GM12878 (cell line): ENCODE measurements at regions not wholly inside any gene's neighbourhood (a gene's known extent, or its start where the extent isn't known, plus 50 kb on each side); places are given as distances from the start of the nearest gene placed in this dataset.

ENCODE experiments used
- ATAC-seq: fragments of 200-7000 bp; cut with Tn5 transposase; 3 replicates; pipeline ENCODE4 v1.9.1; 2020; ENCODE audit warnings: mild to moderate bottlenecking, moderate library complexity
- BruUV-seq: library from RNA; stranded (reverse); fragments of 400-500 nt; replicated peaks from 2 replicates; lab custom pipeline; 2021; lab: Mats Ljungman, UMichigan
- CTCF ChIA-PET: fragments of 300-600 bp; sonication (Branson Sonifier 250); formaldehyde crosslinking; extraction: SDS; loops from one replicate; lab custom pipeline; 2021; ENCODE audit warnings: inconsistent platforms; lab: Yijun Ruan, JAX
- POLR2A ChIA-PET: fragments of 350-600 bp; formaldehyde crosslinking; extraction: SDS; loops from one replicate; lab custom pipeline; 2021; ENCODE audit warnings: inconsistent platforms; lab: Charles Lee
- RAD21 ChIA-PET: fragments of 300-600 bp; sonication (Branson Sonifier 250); formaldehyde crosslinking; loops from one replicate; lab custom pipeline; 2023; ENCODE audit warnings: antibody characterized with exemption; ENCODE audit not compliant: unreplicated experiment; lab: Charles Lee
- SMC1A ChIA-PET: fragments of 300-600 bp; sonication (Branson Sonifier 250); formaldehyde crosslinking; loops from one replicate; lab custom pipeline; 2023; ENCODE audit not compliant: unreplicated experiment, uncharacterized antibody; lab: Charles Lee
- DNase-seq: peaks from one replicate; pipeline ENCODE4 v3.0.0-alpha.2; 2011; ENCODE audit warnings: low read depth, low spot score
- FAIRE-seq: peaks from 3 replicates; lab custom pipeline; 2011; peaks lifted over from hg19 to GRCh38; lab: Jason Lieb, UNC
- H2AFZ ChIP-seq: 2 replicates; pipeline ENCODE4 v1.6.0; 2011; ENCODE audit warnings: low read depth, low read length, control low read depth; ENCODE audit not compliant: control insufficient read depth
- H3K27ac ChIP-seq: 2 replicates; pipeline ENCODE4 v1.5.1; 2011; ENCODE audit warnings: control low read depth; ENCODE audit not compliant: control insufficient read depth, insufficient read depth
- H3K27me3 ChIP-seq, 2 experiments: replicated peaks in 1 of 2; 2 replicates each; pipeline versions ENCODE4 v1.6.0 to v1.6.1; 2011; ENCODE audit warnings: low read length in 1 of 2; ENCODE audit not compliant: control insufficient read depth in 2 of 2, insufficient read depth in 2 of 2
- H3K36me3 ChIP-seq, 2 experiments: 2 replicates each; pipeline ENCODE4 v1.5.1; 2011; ENCODE audit warnings: low read length in 1 of 2; ENCODE audit not compliant: control insufficient read depth in 2 of 2, insufficient read depth in 2 of 2
- H3K4me1 ChIP-seq: 2 replicates; pipeline ENCODE4 v1.6.1; 2011; ENCODE audit warnings: mild to moderate bottlenecking, low read length, moderate library complexity, mixed read lengths; ENCODE audit not compliant: control insufficient read depth, insufficient read depth
- H3K4me2 ChIP-seq: 2 replicates; pipeline ENCODE4 v1.6.0; 2011; ENCODE audit warnings: control low read depth; ENCODE audit not compliant: control insufficient read depth, insufficient read depth
- H3K4me3 ChIP-seq: fragments of 200-600 bp; sonication (generic); 2 replicates; pipeline ENCODE4 v1.5.1; 2016
- H3K79me2 ChIP-seq: 2 replicates; pipeline ENCODE4 v1.6.0; 2011; ENCODE audit warnings: low read length; ENCODE audit not compliant: control insufficient read depth, insufficient read depth
- H3K9ac ChIP-seq: 2 replicates; pipeline ENCODE4 v1.8.0; 2011; ENCODE audit warnings: low read length, control low read depth, mixed read lengths; ENCODE audit not compliant: control insufficient read depth, insufficient read depth
- H3K9me3 ChIP-seq: replicated peaks from 3 replicates; pipeline ENCODE4 v1.5.1; 2011; ENCODE audit warnings: mild to moderate bottlenecking, low read length; ENCODE audit not compliant: control insufficient read depth, insufficient read depth
- H4K20me1 ChIP-seq: 2 replicates; pipeline ENCODE4 v1.6.0; 2011; ENCODE audit not compliant: control insufficient read depth, insufficient read depth
- BCLAF1 ChIP-seq: fragments of 450-650 bp; IDR thresholded peaks from 2 replicates; pipeline ENCODE4 v1.6.1; 2017; ENCODE audit warnings: antibody characterized with exemption, mild to moderate bottlenecking, moderate library complexity
- CBX3 ChIP-seq: fragments of 200-600 bp; sonication (generic); IDR thresholded peaks from 2 replicates; pipeline ENCODE4 v1.6.1; 2016; ENCODE audit warnings: low read depth, borderline replicate concordance
- E2F8 ChIP-seq: fragments of 450-650 bp; IDR thresholded peaks from 2 replicates; pipeline ENCODE4 v1.6.1; 2018; ENCODE audit warnings: mild to moderate bottlenecking, low read depth, moderate library complexity; ENCODE audit not compliant: partially characterized antibody
- ESRRA ChIP-seq: IDR thresholded peaks from 2 replicates; pipeline ENCODE4 v1.6.1; 2012; ENCODE audit warnings: mild to moderate bottlenecking, low read length, improper control_type of control experiment
- EZH2 ChIP-seq: IDR thresholded peaks from 2 replicates; pipeline ENCODE4 v1.6.1; 2012; ENCODE audit warnings: low read depth, mild to moderate bottlenecking, control low read depth, inconsistent platforms, low read length, borderline replicate concordance; ENCODE audit not compliant: control insufficient read depth
- MTA3 ChIP-seq: IDR thresholded peaks from 2 replicates; pipeline ENCODE4 v1.6.1; 2012; ENCODE audit warnings: low read length, inconsistent platforms, borderline replicate concordance
- NR2F1 ChIP-seq: fragments of 450-650 bp; conservative IDR thresholded peaks from 2 replicates; pipeline ENCODE4 v1.6.1; 2017; ENCODE audit warnings: mild to moderate bottlenecking
- RUNX3 ChIP-seq: IDR thresholded peaks from 2 replicates; pipeline ENCODE4 v1.6.1; 2012; ENCODE audit warnings: low read length, inconsistent platforms
- SPI1 ChIP-seq: IDR thresholded peaks from 2 replicates; pipeline ENCODE4 v1.6.1; 2011; ENCODE audit warnings: low read depth, mild to moderate bottlenecking, low read length, moderate library complexity, borderline replicate concordance; ENCODE audit not compliant: insufficient read depth
- USF2 ChIP-seq: IDR thresholded peaks from 2 replicates; pipeline ENCODE4 v1.6.1; 2011; ENCODE audit warnings: low read depth, low read length, improper control_type of control experiment, borderline replicate concordance
- YBX1 ChIP-seq: fragments of 450-650 bp; IDR thresholded peaks from 2 replicates; pipeline ENCODE4 v1.6.1; 2016; ENCODE audit warnings: antibody characterized with exemption
- ZNF622 ChIP-seq: fragments of 450-650 bp; IDR thresholded peaks from 2 replicates; pipeline ENCODE4 v1.6.1; 2017; ENCODE audit warnings: mild to moderate bottlenecking, inconsistent platforms
- ZNF687 ChIP-seq: fragments of 450-650 bp; IDR thresholded peaks from 2 replicates; pipeline ENCODE4 v1.6.1; 2017; ENCODE audit warnings: mild to moderate bottlenecking, moderate library complexity
- in situ Hi-C: fragments of 300-500 bp; cut with MboI; formaldehyde crosslinking; loops from 9 replicates; pipeline ENCODE4 v1.14.3; 2018; ENCODE audit warnings: mixed read lengths
- intact Hi-C: fragments of 100-400 bp; cut with micrococcal nuclease; formaldehyde crosslinking; loops from one replicate; pipeline ENCODE4 v1.14.2; 2022; ENCODE audit not compliant: unreplicated experiment

GRCh38 chr10:108753326-108753725 is 1170.0 kb downstream of the XPNPEP1 start (continued):
- TF ChIP-seq ZNF622, result no peak

- in situ Hi-C loops (no loop called here), intact Hi-C loops (no loop called here)
- H3K27ac ChIP-seq, result no peak overlapping the region
- FAIRE-seq (no peak), DNase-seq (no peak), ATAC-seq (peak; percentile 70)
- no peaks in the 10 kb centered on the region for H3K4me1 ChIP-seq
- BruUV-seq, result no TSS peak
- H3K27me3 ChIP-seq, result no peaks in the 10 kb centered on the region
- no peak overlapping the region for H2AFZ ChIP-seq
- no peak overlapping the region for H3K4me2 ChIP-seq
- H3K4me3 ChIP-seq, result no peak overlapping the region
- ChIA-PET POLR2A (interaction anchor here (0.5 kb wide), 1 partner anchor 10 kb away, joined by 3 read pairs; no protein-coding TSS in a partner anchor), CTCF (interaction anchor here (1.2 kb wide), 1 partner anchor 54 kb away, joined by 7 read pairs; no protein-coding TSS in a partner anchor), RAD21 (interaction anchor here (0.7 to 1.0 kb wide), 2 partner anchors 32 to 104 kb away, joined by 3 read pairs; no protein-coding TSS in a partner anchor), SMC1A (interaction anchor here (0.7 to 2.6 kb wide), 4 partner anchors 12 to 309 kb away, joined by 3 to 6 read pairs (median 4); no protein-coding TSS in a partner anchor)
- H3K9me3 ChIP-seq, result no peaks in the 10 kb centered on the region
- no peaks in the 10 kb centered on the region for H4K20me1 ChIP-seq
- H3K36me3 ChIP-seq, result no peaks in the 10 kb centered on the region
- no peaks in the 10 kb centered on the region for H3K79me2 ChIP-seq
- H3K9ac ChIP-seq, result no peak overlapping the region
- TF ChIP-seq CBX3 (no peak), E2F8 (no peak), NR2F1 (peak; percentile 90), ZNF687 (no peak), USF2 (no peak), ESRRA (no peak), RUNX3 (no peak), MTA3 (no peak), SPI1 (peak; percentile 52; the same call in 1 of the 2 replicates), BCLAF1 (no peak), EZH2 (no peak), YBX1 (no peak)
These were observed 1174.3 kb downstream of the XPNPEP1 start for GRCh38 chr10:108749042-108749441.
